ENCODE measurements at regions not wholly inside any gene's neighbourhood (a gene's known extent, or its start where the extent isn't known, plus 50 kb on each side); places are given as distances from the start of the nearest gene placed in this dataset.

GRCh38 chr2:35246702-35247101, 1108.9 kb upstream of the CRIM1 start:
- H3K4me2 ChIP-seq, result no peak overlapping the region
- no peaks in the 10 kb centered on the region for H3F3A ChIP-seq (ENCODE audit: low read depth)
- no peak overlapping the region for H3K4me3 Mint-ChIP-seq
- no peak overlapping the region for H3K27ac Mint-ChIP-seq
- H3K36me3 Mint-ChIP-seq, result no peaks in the 10 kb centered on the region
- no peaks in the 10 kb centered on the region for H3K4me1 Mint-ChIP-seq
- no peaks in the 10 kb centered on the region for H4K20me1 ChIP-seq (ENCODE audit: low read depth)
- H3K9ac ChIP-seq, result no peak overlapping the region
- no peak for TF ChIP-seq CTCF (IDR thresholded peaks at IDR 0.05)
- TF ChIP-seq EZH2 (IDR thresholded peaks at IDR 0.05), result no peak
- TF ChIP-seq EZH2phosphoT487 (IDR thresholded peaks at IDR 0.05), result no peak
- peaks cover 8% of the 10 kb centered on the region for H3K9me3 Mint-ChIP-seq
- no peak overlapping the region for H3K4me3 ChIP-seq
- H3K9me3 ChIP-seq (ENCODE audit: low read depth), result no peaks in the 10 kb centered on the region
- no peaks in the 10 kb centered on the region for H3K27me3 Mint-ChIP-seq (ENCODE audit: insufficient read depth, low read depth)
- H3K79me2 ChIP-seq (ENCODE audit: low read depth), result no peaks in the 10 kb centered on the region
- no peak overlapping the region for H2AFZ ChIP-seq (replicated peaks)
- DNase-seq (ENCODE audit: low spot score), result no peak
- H3K27ac ChIP-seq, result no peak overlapping the region
- no peaks in the 10 kb centered on the region for H3K36me3 ChIP-seq
- no peaks in the 10 kb centered on the region for H3K27me3 ChIP-seq
- H3K4me1 ChIP-seq, result no peaks in the 10 kb centered on the region

GRCh38 chr2:35228584-35228983, 1127.0 kb upstream of the CRIM1 start:
- H3K27ac Mint-ChIP-seq, result no peak overlapping the region
- Histone ChIP-seq H2AFZ (replicated peaks) (no peak overlapping the region), H3K4me2 (no peak overlapping the region), H3K9me3 (ENCODE audit: low read depth) (no peaks in the 10 kb centered on the region), H3K27ac (no peak overlapping the region), H3K27me3 (no peaks in the 10 kb centered on the region), H3K4me1 (no peaks in the 10 kb centered on the region), H3K9ac (no peak overlapping the region), H4K20me1 (ENCODE audit: low read depth) (no peaks in the 10 kb centered on the region), H3K79me2 (ENCODE audit: low read depth) (no peaks in the 10 kb centered on the region), H3K36me3 (no peaks in the 10 kb centered on the region), H3K4me3 (no peak overlapping the region), H3F3A (ENCODE audit: low read depth) (no peaks in the 10 kb centered on the region)
- H3K27me3 Mint-ChIP-seq (ENCODE audit: insufficient read depth, low read depth), result peaks cover 2% of the 10 kb centered on the region
- DNase-seq (ENCODE audit: low spot score), result no peak
- TF ChIP-seq CTCF (IDR thresholded peaks at IDR 0.05), result no peak
- TF ChIP-seq EZH2 (IDR thresholded peaks at IDR 0.05), result no peak
- no peak for TF ChIP-seq EZH2phosphoT487 (IDR thresholded peaks at IDR 0.05)
- H3K4me3 Mint-ChIP-seq, result no peak overlapping the region
- no peaks in the 10 kb centered on the region for H3K4me1 Mint-ChIP-seq
- H3K36me3 Mint-ChIP-seq, result no peaks in the 10 kb centered on the region
- no peaks in the 10 kb centered on the region for H3K9me3 Mint-ChIP-seq

GRCh38 chr2:35220461-35220860, 1135.1 kb upstream of the CRIM1 start:
- no peak overlapping the region for H3K4me2 ChIP-seq
- H3K9me3 Mint-ChIP-seq, result no peaks in the 10 kb centered on the region
- no peak overlapping the region for H3K4me3 ChIP-seq
- no peak for TF ChIP-seq CTCF (IDR thresholded peaks at IDR 0.05)
- TF ChIP-seq EZH2 (IDR thresholded peaks at IDR 0.05), result no peak
- TF ChIP-seq EZH2phosphoT487 (IDR thresholded peaks at IDR 0.05), result no peak
- H4K20me1 ChIP-seq (ENCODE audit: low read depth), result no peaks in the 10 kb centered on the region
- H3K4me1 ChIP-seq, result no peaks in the 10 kb centered on the region
- H3K27me3 Mint-ChIP-seq (ENCODE audit: insufficient read depth, low read depth), result no peaks in the 10 kb centered on the region
- H3K27me3 ChIP-seq, result no peaks in the 10 kb centered on the region
- H3K36me3 ChIP-seq, result no peaks in the 10 kb centered on the region
- H3K36me3 Mint-ChIP-seq, result no peaks in the 10 kb centered on the region
- H3K9me3 ChIP-seq (ENCODE audit: low read depth), result no peaks in the 10 kb centered on the region
- H3K27ac ChIP-seq, result no peak overlapping the region
- H3K4me3 Mint-ChIP-seq, result no peak overlapping the region
- H2AFZ ChIP-seq (replicated peaks), result no peak overlapping the region
- DNase-seq (ENCODE audit: low spot score), result no peak
- no peak overlapping the region for H3K27ac Mint-ChIP-seq
- no peaks in the 10 kb centered on the region for H3K4me1 Mint-ChIP-seq
- H3K9ac ChIP-seq, result no peak overlapping the region
- H3F3A ChIP-seq (ENCODE audit: low read depth), result no peaks in the 10 kb centered on the region
- H3K79me2 ChIP-seq (ENCODE audit: low read depth), result no peaks in the 10 kb centered on the region

- H3K36me3 ChIP-seq, result no peaks in the 10 kb centered on the region
- H3K27ac ChIP-seq, result no peak overlapping the region
- Mint-ChIP-seq H3K4me1 (no peaks in the 10 kb centered on the region), H3K27ac (no peak overlapping the region), H3K9me3 (no peaks in the 10 kb centered on the region), H3K4me3 (no peak overlapping the region), H3K36me3 (no peaks in the 10 kb centered on the region), H3K27me3 (ENCODE audit: insufficient read depth, low read depth) (no peaks in the 10 kb centered on the region)
- no peak for DNase-seq (ENCODE audit: low spot score)
- H3K79me2 ChIP-seq (ENCODE audit: low read depth), result no peaks in the 10 kb centered on the region
- no peaks in the 10 kb centered on the region for H3K27me3 ChIP-seq
- no peak for TF ChIP-seq CTCF (IDR thresholded peaks at IDR 0.05)
- no peak for TF ChIP-seq EZH2phosphoT487 (IDR thresholded peaks at IDR 0.05)
- no peak for TF ChIP-seq EZH2 (IDR thresholded peaks at IDR 0.05)
- H3K9ac ChIP-seq, result no peak overlapping the region
- no peaks in the 10 kb centered on the region for H3F3A ChIP-seq (ENCODE audit: low read depth)
- H3K9me3 ChIP-seq (ENCODE audit: low read depth), result no peaks in the 10 kb centered on the region
- H3K4me1 ChIP-seq, result no peaks in the 10 kb centered on the region
- H4K20me1 ChIP-seq (ENCODE audit: low read depth), result no peaks in the 10 kb centered on the region
- no peak overlapping the region for H3K4me2 ChIP-seq
- H2AFZ ChIP-seq (replicated peaks), result no peak overlapping the region
- H3K4me3 ChIP-seq, result no peak overlapping the region
Observed at GRCh38 chr2:35204881-35205280, 1150.7 kb upstream of the CRIM1 start.

All from neural progenitor cell (in vitro differentiated cells).